ENCODE measurements at regions not wholly inside any gene's neighbourhood (a gene's known extent, or its start where the extent isn't known, plus 50 kb on each side); places are given as distances from the start of the nearest gene placed in this dataset.

DNA sequence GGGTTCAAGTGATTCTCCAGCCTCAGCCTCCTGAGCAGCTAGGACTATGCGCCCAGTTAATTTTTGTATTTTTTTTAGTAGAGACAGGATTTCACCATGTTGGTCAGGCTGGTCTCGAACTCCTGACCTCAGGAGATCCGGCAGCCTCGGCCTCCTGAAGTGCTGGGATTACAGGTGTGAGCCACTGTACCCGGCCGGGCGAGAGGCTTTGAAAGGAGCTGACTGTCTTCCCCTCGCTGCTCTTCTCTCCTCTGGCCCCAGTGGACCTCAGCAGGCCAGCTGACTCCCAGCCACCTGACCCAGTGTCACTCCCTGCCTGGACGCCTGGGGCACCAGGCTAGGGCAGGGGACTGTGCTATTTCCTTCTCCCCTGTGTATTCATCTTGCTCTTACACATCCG lies 89.5 kb upstream of the ANKRD55 start:
- DNase-seq (ENCODE audit: low read depth in 3 of 3), result no peak

GRCh38 chr5:56321236-56321881 lies 88.2 kb upstream of the ANKRD55 start:
- peak in 1 of 3 donors; percentile 40 for DNase-seq (ENCODE audit: low read depth in 3 of 3)

DNA sequence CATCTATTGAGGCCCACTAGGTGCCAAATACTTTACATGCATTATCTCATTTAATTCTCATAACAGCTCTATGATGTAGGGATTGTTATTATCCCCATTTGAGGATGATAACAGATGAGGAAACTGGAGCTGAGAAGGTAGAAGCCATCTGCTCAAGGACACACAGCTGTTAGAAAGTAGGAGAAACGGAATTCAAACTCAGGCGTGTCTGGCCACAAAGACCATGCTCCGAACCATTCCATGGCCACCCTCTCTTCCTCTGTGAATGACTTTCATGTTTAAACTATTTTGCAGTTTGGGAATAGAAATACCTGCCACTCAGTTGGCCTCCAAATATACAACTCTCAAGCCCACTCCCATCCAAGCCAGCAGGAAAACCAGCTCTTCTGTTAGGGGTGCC lies 87.6 kb upstream of the ANKRD55 start:
- no peak for DNase-seq (ENCODE audit: low read depth in 3 of 3)

DNA sequence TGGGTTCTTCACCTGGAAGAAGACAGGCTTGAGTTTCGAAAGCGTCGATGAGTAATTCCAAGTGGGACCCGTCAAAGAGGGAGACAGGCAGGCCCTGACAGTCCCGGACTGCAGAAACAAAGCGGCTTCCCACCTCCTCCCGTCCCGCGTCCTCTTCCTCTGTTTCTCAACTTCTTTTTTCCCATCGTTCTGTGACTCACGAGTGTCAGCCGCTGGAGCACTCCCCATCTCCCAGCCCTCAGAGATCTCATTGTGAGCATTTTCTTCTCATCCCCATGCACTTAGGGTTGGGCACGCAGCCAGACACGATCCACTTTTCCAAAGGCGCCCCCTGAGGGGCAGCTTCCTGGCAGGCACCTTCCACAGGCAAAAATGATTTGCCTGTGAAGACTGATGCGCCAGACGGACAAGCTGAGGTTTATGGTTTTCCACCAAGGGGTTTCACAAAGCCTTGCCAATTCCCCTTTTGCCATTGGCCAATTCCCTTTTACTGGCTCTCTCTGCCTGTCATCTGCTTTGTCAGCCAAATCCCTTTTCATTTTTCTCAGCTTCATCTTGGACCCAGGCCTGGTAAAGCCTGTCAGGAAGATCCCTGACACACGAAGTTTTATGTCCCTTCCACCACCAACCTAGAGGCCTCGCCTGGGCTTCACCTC lies 86.5 kb upstream of the ANKRD55 start:
- no peak for DNase-seq (ENCODE audit: low read depth in 3 of 3)

- no peak for DNase-seq (ENCODE audit: low read depth in 3 of 3)
Observed at GRCh38 chr5:56317923-56318561, 84.9 kb upstream of the ANKRD55 start.

- no peak for DNase-seq (ENCODE audit: low read depth in 3 of 3)
Observed at GRCh38 chr5:56316299-56316994, 83.3 kb upstream of the ANKRD55 start.

DNA sequence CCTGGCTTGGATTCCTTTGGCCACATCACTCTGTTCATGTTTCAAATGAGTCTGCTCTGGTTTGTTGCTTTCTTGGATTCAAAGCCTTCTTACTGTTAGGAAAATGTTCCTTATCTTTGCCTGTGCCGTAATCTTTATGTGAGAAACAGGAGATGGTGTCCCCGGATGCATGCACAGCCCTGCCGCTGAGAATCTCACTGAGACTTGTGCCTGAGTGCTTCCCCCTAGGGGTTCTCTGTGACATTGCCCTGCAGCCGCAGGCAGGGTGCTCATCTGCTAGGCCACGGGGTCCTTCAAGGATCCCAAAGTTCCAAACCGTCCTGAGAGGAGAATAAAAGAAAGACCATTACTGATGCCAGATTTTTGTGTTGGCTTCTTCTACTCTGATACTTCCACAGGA lies 81.4 kb upstream of the ANKRD55 start:
- DNase-seq (ENCODE audit: low read depth in 3 of 3), result no peak

DNA sequence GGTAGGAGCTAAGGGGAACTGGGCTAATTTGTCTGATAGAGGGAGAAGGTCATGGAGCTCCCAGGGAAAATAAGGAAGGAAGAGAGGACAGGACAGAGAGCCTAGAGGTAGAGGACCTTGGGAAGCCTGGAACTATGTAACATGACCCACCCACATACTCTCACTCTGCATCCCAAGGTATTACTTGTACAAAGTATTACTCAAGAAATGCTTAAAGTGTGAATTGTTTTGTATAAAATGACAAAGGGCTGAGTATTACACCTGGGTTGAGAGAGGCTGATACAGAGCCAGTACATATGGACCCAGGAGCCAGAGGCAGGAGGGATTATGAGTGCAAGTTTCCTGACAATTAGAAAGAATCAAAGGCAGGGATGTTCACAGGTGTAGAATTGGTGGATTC lies 80.5 kb upstream of the ANKRD55 start:
- DNase-seq (ENCODE audit: low read depth in 3 of 3), result no peak

DNA sequence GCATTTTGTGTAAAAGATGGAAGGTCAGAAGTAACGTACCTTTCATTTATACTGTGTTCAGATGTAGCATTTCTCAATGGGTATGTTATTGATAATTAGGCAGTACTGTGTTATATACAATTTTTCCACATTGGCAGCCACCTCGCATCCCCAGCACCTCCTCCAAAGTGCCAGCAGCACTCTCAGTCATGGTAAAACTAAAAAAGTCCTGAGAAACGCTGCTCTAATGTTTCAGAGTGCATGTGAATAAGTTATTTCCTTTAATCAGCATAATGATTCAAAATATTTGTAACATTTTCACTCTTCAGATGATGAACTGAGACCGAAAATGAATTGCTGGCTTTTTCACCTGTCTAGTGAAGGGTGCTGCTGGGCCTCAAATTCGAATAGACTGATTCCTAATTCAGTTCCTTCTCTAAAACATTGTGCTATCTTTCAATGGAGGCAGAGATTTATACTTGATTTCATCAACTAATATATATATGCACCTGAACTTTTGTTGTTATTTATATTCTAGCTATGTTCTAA lies 79.9 kb upstream of the ANKRD55 start:
- DNase-seq (ENCODE audit: low read depth in 3 of 3), result no peak

DNA sequence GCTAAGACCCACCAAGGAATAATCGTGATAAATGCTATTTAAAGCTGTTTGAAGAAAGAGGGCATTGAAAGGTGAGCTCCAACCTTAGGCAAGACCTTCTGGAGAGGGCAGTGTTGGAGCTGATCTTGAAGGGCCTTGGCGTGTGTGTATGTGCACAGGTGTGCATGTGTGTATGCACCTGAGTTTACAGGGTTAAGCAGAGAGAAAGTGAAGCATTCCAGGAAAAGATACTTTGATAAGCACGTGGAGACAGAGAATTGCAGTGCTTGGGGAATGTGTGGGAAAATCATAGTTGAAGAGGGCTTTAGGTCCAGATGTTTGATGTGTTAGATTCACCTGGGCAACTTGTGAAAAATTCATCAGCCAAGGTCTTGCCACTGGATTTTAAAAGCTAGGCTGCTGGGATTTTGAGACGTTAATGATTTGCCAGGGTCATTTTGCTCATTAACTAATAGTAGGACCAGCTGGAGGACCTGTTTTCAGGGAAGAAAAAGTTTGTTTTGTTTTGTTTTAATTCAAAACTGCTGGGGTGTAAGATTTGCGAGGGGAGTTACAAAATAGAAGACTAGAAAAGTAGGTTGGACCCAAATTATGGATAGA lies 78.3 kb upstream of the ANKRD55 start:
- no peak for DNase-seq (ENCODE audit: low read depth in 3 of 3)

GRCh38 chr5:56310711-56311204 lies 77.6 kb upstream of the ANKRD55 start:
- no peak for DNase-seq (ENCODE audit: low read depth in 3 of 3)

GRCh38 chr5:56309262-56309826 lies 76.2 kb upstream of the ANKRD55 start:
- no peak for DNase-seq (ENCODE audit: low read depth in 3 of 3)

DNA sequence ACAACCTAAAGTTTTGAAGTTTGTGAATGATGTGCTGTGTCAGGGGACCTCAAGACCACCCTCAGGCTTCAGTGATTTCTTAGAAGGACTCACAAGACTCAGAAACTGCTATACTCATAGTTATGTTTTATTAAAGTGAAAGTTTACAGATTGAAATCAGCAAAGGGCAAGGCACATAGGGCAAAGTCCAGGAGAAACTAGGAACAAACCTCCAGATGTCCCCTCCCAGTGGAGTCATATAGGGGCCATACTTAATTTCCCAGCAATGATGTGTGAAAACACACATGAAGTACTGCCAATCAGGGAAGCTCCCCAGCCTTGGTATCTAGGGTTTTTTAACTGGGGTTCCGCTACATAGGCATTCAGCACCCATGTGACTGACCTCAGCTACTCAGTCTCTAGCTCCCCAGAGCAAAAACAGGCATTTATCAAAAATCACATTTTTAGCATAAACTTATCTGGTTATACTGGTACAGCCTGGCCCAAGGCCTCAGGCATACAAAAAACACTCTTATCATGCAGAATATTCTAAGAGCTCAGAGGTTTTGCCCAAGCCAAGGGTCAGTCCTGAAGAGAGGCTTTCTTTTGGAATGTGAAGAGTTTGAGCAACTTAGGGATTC lies 74.7 kb upstream of the ANKRD55 start:
- DNase-seq (ENCODE audit: low read depth in 3 of 3), result no peak

- no peak for DNase-seq (ENCODE audit: low read depth in 3 of 3)
Observed at GRCh38 chr5:56306433-56307150, 73.5 kb upstream of the ANKRD55 start.

DNA sequence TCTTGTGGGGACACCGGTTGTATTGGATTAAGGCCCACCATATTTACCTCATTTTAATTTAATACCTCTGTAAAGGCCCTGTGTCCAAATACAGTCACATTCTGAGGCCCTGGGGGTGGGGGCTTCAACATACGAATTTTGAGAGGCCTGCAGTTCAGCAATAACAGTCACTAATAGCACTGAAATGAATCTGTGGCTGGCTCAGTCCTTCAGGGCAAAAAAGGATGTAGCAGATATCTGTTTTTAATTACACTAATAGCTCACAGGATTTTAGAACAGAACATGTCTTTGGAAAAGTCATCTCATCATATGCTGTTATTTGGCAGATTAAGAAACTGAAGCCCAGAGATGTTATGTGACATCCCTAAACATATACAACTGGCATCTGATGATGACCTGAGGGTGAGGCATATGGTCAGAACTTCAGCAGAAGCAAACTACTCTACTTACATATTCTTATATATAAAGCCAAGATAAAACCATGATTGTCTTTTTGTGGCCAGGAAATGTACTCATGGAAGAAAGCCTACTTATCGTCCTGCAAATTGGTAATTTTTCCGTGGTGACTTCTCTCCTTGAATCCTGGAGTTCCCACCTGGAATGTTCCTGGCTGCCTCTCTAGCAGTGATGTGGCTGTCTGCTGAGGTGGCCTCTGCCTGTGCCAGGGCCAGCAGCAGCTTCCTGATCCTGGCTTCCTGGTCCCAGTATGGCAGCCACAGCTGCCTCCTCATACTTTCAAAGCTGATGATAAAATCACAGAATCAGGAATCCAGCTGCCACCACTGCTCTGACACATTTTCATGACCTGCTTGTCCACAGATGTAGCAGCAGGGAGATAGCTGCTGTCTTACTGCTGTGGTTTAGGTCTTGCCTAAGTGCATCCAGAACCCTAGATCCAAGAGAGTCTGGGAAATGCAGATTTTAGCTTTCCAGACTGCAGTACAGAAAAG lies 72.1 kb upstream of the ANKRD55 start:
- DNase-seq (ENCODE audit: low read depth in 3 of 3), result no peak

- DNase-seq (ENCODE audit: low read depth in 3 of 3), result no peak
Observed at GRCh38 chr5:56303511-56303910, 70.4 kb upstream of the ANKRD55 start.

DNA sequence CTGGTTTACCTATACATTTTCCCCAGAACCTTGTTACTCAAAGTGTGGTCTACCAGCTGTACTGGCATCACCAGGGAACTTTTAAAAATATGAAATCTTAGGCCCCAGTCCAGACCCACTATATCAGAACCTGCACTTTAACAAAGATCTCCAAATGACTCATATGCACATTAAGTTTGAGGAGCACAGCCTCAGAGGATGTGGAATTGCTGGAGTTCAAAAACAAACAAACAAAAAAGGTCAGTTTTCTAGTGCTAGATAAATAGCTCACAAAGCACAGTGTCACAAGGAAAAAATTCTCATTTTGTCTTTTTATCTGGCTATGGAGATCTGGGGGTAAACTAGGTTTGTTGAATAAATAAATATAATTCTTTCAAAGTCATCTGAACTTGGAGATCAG lies 68.9 kb upstream of the ANKRD55 start:
- no peak for DNase-seq (ENCODE audit: low read depth in 3 of 3)

- DNase-seq (ENCODE audit: low read depth in 3 of 3), result no peak
Observed at GRCh38 chr5:56301069-56301468, 67.9 kb upstream of the ANKRD55 start.

- no peak for DNase-seq (ENCODE audit: low read depth in 3 of 3)
Observed at GRCh38 chr5:56299212-56299611, 66.1 kb upstream of the ANKRD55 start.
